ENCODE measurements at regions not wholly inside any gene's neighbourhood (a gene's known extent, or its start where the extent isn't known, plus 50 kb on each side); places are given as distances from the start of the nearest gene placed in this dataset.

DNA sequence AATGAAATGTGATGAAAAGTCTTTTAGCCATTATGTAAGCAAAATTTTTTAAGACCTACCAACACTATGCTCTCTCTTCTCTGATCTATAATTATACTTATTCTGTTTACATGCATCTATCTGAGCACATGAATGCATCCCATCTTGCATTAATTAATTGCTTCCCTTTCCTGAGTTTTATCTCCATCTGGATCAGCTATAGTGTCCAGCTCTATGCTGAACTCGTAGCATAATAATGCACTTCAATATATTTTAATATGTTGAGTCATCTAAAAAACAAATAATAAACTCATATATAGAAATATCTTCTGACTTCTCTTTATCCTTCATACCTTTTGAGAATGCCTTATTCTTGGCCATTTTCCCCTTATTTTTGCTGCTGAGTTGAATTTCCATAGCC is 1097.8 kb downstream of the TTLL7 start:
- TF ChIP-seq TAF1 (IDR thresholded peaks at IDR 0.05; ENCODE audit: borderline replicate concordance, insufficient read depth, low read length) (no peak), POLR2AphosphoS5 (IDR thresholded peaks at IDR 0.05; ENCODE audit: low read depth, low read length) (no peak), FOXP2 (optimal IDR thresholded peaks at IDR 0.05; ENCODE audit: borderline replicate concordance, extremely low read depth, extremely low read length, insufficient read depth) (no peak)
